ENCODE measurements at regions not wholly inside any gene's neighbourhood (a gene's known extent, or its start where the extent isn't known, plus 50 kb on each side); places are given as distances from the start of the nearest gene placed in this dataset.

- Mint-ChIP-seq H3K27ac (no peak overlapping the region), H3K4me3 (no peak overlapping the region), H3K27me3 (ENCODE audit: low read depth) (peaks cover 2% of the 10 kb centered on the region), H3K4me1 (peaks cover 4 to 9% of the 10 kb centered on the region in 2 experiments), H3K9me3 (no peaks in the 10 kb centered on the region; a peak in 1 of 5 replicates), H3K36me3 (ENCODE audit: insufficient read depth in 1 of 3, low read depth in 3 of 3) (no peaks in the 10 kb centered on the region)
- Histone ChIP-seq H3K27me3 (ENCODE audit: insufficient read depth, low read length) (no peaks in the 10 kb centered on the region), H3K23me2 (ENCODE audit: insufficient read length, low read depth, low read length, poor library complexity, severe bottlenecking) (no peaks in the 10 kb centered on the region), H3K4me2 (ENCODE audit: insufficient read depth, insufficient read length, low read length) (no peak overlapping the region), H3K14ac (ENCODE audit: insufficient read depth, low read length) (no peak overlapping the region), H3K27ac (ENCODE audit: insufficient read length, low read depth, low read length) (no peak overlapping the region), H2BK12ac (ENCODE audit: insufficient read length, low read depth, low read length) (no peak overlapping the region), H2BK120ac (ENCODE audit: low read depth, low read length, poor library complexity, severe bottlenecking) (no peak overlapping the region), H4K5ac (ENCODE audit: insufficient read length, low read depth, low read length) (no peak overlapping the region), H3K79me2 (ENCODE audit: insufficient read depth, low read length) (no peaks in the 10 kb centered on the region), H3K79me1 (ENCODE audit: insufficient read depth, low read depth, low read length, poor library complexity, severe bottlenecking) (no peaks in the 10 kb centered on the region), H2BK5ac (ENCODE audit: insufficient read length, low read length) (no peak overlapping the region), H3K56ac (ENCODE audit: insufficient read length, low read depth, low read length) (no peak overlapping the region), H3K9me3 (ENCODE audit: control insufficient read depth, low read depth, low read length) (no peaks in the 10 kb centered on the region), H3K9ac (ENCODE audit: extremely low read depth, insufficient read length, low read length) (no peak overlapping the region), H3K4me1 (ENCODE audit: insufficient read depth, low read length) (no peaks in the 10 kb centered on the region), H3K23ac (ENCODE audit: insufficient read length, low read depth, low read length) (no peak overlapping the region), H2BK15ac (ENCODE audit: low read depth, low read length) (no peak overlapping the region), H3T11ph (ENCODE audit: low read length) (no peak overlapping the region), H2AFZ (ENCODE audit: low read length) (no peak overlapping the region), H4K8ac (replicated peaks; ENCODE audit: insufficient read length, low read depth, low read length) (no peak overlapping the region), H2AK5ac (ENCODE audit: insufficient read length, low read length) (no peak overlapping the region), H3K4ac (ENCODE audit: low read depth, low read length) (no peak overlapping the region), H3K18ac (ENCODE audit: insufficient read length, low read depth, low read length) (no peak overlapping the region), H4K91ac (ENCODE audit: insufficient read length, low read depth, low read length) (no peak overlapping the region), H4K20me1 (ENCODE audit: control insufficient read depth, insufficient read depth, insufficient read length) (no peaks in the 10 kb centered on the region), H2BK20ac (ENCODE audit: low read depth, low read length, poor library complexity, severe bottlenecking) (no peak overlapping the region)
- no peak for TF ChIP-seq CTCF (conservative IDR thresholded peaks at IDR 0.05)
- DNase-seq, result no peak
- no CpG with 5 or more reads among the region's 3 CpGs for WGBS (ENCODE audit: extremely low coverage, insufficient read length, low lambda C conversion rate)
These were observed 76.1 kb upstream of the LIMCH1 start for GRCh38 chr4:41461780-41462307.
